ENCODE measurements at regions not wholly inside any gene's neighbourhood (a gene's known extent, or its start where the extent isn't known, plus 50 kb on each side); places are given as distances from the start of the nearest gene placed in this dataset.

DNA sequence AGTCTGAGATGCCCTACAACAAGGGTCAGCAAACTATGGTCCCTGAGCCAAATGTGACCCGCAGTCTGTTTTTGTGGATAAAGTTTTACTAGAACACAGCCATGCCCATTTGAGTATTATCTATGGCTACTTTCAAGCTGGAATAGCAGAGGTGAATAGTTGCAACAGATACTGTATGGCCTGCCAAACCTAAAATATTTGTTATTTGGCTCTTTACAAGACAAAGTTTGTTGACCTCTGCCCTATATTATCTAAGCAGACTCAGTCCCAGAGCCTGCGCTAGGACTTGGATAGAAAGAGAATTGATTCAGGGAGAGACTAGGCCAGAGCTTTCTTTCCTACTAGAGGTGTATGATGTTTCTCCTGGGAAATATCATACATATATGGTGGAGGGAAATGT, 81.7 kb upstream of the NMNAT3 start:
- TF ChIP-seq, protein P1, sequence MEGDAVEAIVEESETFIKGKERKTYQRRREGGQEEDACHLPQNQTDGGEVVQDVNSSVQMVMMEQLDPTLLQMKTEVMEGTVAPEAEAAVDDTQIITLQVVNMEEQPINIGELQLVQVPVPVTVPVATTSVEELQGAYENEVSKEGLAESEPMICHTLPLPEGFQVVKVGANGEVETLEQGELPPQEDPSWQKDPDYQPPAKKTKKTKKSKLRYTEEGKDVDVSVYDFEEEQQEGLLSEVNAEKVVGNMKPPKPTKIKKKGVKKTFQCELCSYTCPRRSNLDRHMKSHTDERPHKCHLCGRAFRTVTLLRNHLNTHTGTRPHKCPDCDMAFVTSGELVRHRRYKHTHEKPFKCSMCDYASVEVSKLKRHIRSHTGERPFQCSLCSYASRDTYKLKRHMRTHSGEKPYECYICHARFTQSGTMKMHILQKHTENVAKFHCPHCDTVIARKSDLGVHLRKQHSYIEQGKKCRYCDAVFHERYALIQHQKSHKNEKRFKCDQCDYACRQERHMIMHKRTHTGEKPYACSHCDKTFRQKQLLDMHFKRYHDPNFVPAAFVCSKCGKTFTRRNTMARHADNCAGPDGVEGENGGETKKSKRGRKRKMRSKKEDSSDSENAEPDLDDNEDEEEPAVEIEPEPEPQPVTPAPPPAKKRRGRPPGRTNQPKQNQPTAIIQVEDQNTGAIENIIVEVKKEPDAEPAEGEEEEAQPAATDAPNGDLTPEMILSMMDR (IDR thresholded peaks at IDR 0.05; ENCODE audit: insufficient read depth, low read length) = no peak
- TF ChIP-seq POLR2AphosphoS5 (IDR thresholded peaks at IDR 0.05; ENCODE audit: low read depth) (no peak), GABPA (IDR thresholded peaks at IDR 0.05; ENCODE audit: low read depth) (no peak)
- TF ChIP-seq, protein P2, sequence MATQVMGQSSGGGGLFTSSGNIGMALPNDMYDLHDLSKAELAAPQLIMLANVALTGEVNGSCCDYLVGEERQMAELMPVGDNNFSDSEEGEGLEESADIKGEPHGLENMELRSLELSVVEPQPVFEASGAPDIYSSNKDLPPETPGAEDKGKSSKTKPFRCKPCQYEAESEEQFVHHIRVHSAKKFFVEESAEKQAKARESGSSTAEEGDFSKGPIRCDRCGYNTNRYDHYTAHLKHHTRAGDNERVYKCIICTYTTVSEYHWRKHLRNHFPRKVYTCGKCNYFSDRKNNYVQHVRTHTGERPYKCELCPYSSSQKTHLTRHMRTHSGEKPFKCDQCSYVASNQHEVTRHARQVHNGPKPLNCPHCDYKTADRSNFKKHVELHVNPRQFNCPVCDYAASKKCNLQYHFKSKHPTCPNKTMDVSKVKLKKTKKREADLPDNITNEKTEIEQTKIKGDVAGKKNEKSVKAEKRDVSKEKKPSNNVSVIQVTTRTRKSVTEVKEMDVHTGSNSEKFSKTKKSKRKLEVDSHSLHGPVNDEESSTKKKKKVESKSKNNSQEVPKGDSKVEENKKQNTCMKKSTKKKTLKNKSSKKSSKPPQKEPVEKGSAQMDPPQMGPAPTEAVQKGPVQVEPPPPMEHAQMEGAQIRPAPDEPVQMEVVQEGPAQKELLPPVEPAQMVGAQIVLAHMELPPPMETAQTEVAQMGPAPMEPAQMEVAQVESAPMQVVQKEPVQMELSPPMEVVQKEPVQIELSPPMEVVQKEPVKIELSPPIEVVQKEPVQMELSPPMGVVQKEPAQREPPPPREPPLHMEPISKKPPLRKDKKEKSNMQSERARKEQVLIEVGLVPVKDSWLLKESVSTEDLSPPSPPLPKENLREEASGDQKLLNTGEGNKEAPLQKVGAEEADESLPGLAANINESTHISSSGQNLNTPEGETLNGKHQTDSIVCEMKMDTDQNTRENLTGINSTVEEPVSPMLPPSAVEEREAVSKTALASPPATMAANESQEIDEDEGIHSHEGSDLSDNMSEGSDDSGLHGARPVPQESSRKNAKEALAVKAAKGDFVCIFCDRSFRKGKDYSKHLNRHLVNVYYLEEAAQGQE (IDR thresholded peaks at IDR 0.05; ENCODE audit: insufficient replicate concordance, low read depth) = no peak

All from HL-60 (cell line).